Renal pelvis (tissue), 1 donor: ENCODE measurements at regions not wholly inside any gene's neighbourhood (a gene's known extent, or its start where the extent isn't known, plus 50 kb on each side); places are given as distances from the start of the nearest gene placed in this dataset.

Source experiments
- DNase-seq: peaks from one replicate; pipeline ENCODE4 v3.0.0-alpha.2; 2013

DNA sequence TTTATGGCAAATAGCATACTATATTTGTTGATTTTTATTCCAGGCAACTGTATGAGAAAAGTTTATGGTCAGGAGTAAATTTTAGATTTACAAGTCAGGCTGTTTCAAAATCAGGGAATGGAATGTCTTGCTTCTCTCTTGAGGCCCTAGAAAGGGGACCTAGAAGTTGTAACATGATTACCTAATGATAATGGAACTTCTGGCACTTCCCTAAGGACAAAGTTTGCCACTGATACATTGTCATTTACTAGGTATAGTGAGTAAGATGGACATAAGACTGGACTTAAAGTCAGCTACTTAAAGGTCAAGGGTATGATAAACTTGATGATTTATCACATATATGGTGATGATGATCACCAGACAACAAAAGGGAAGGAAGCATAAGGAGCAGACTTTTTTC lies 103.3 kb upstream of the VRK2 start:
- peak; percentile 4 for DNase-seq

DNA sequence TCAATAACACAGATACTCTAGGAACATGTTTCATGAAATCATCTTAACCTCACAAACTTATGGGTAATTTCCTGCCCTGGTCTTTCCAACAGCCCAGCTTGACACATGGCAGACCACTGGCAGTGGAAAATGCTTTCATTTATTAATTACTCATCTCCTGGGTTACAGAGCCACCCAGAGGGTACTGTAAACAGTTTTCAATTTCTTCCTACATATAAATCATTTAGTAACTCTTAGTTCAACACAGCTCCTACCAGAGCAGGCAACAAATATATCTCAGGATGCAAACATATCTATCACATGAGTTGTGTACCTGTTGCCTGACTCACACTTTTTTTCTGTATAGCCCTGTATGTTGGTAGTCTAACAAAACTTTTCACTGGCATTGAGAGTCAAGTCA lies 99.2 kb upstream of the VRK2 start:
- DNase-seq: no peak

- no peak for DNase-seq
Observed at GRCh38 chr2:57954020-57954419, 92.6 kb upstream of the VRK2 start.

DNA sequence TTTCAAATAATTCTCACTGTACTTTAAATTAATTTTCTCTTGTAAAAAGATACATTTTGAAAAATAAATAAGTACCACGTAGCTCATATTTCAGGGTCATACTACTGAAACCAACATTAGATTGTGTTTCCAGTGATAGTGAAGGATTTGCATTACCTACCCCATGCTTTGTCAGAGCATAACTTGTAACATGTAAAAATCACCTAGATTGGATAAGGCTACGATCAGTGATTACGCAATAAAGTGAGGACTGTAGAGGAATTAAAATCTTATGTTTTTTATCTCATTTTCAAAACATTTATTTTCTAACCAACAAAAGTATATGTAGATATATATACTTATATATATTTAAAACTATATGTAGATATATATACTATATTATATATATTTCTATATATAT lies 89.4 kb upstream of the VRK2 start:
- no peak for DNase-seq

- DNase-seq: no peak
Observed at GRCh38 chr2:57959390-57959789, 87.2 kb upstream of the VRK2 start.

DNA sequence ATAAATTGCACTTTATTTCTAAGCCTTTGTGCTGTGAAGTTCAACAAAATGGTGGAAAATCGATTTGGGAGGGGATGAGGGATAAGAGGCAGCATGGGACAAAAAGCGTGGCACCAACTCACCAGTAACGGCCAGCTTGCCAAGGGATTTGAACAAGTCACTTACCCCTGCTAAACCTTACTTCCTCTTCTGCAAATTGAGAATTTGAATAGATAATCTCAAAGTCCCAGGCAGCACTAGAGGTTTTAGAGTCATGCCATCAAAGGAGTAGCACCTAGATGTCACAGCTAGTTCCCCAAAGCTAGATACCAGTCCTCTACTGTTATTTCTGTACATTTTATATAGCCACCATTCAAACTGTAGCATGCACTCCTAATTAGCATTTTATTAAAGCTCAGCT lies 83.7 kb upstream of the VRK2 start:
- DNase-seq: no peak

GRCh38 chr2:57965219-57965618 lies 81.4 kb upstream of the VRK2 start:
- DNase-seq: no peak

DNA sequence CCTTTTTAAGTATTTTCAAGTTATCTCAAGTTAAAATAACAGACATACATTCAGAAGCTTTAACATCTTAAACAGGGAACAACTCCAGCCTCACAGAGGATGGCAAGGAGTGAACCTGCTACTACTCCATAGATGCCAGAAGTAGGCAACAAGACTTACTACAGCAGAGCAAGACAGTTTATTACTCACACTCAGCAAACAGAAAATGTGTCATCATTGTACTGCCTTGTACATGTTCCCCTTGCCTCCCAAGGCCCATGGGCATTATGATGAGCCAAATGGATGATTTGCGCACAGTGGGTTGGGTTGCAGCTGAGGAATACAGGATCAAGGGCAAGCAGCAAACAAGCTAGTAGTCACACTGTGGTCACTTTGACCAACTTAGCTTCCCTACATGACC lies 80.6 kb upstream of the VRK2 start:
- DNase-seq: no peak

DNA sequence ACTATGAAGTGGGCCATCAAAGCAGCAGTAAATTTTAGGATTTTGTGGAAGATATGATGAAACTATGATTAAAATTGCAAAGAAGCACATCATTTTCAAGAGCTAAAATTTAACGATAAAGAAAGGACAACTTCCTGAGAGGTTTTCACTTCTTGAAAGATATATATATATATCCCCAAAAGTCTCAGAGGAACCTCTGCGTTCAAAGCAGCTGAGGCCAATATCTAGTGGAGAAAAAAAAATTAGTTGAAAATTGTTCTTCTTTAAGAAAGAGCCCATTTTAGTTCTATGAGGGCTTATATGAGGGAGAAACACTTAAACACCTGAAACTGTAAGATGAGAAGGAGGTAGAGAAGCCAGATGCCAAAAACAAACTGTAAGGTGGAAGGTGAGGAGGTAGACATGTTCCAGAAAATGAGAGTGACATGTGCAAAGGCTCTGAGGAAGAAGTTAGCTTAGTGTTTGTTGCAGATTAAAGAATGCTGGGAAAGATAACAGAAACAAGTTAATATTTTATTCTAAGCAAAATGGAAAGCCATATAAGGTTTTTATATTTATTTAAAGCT lies 72.9 kb upstream of the VRK2 start:
- DNase-seq: no peak

DNA sequence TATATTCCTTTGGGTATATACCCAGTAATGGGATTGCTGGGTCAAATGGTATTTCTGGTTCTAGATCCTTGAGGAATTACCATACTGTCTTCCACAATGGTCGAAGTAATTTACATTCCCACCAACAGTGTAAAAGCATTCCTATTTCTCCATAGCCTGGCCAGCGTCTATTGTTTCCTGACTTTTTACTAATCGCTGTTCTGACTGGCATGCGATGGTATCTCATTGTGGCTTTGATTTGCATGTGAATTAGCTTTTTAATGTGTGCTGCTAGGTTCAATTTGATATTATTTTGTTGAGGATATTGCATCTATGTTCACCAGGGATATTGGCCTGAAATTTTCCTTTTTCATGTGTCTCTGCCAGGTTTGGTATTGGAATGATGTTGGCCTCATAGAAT lies 67.4 kb upstream of the VRK2 start:
- DNase-seq: no peak

GRCh38 chr2:57981083-57981768 lies 65.4 kb upstream of the VRK2 start:
- DNase-seq: no peak

- DNase-seq: no peak
Observed at GRCh38 chr2:57987835-57988573, 58.6 kb upstream of the VRK2 start.

DNA sequence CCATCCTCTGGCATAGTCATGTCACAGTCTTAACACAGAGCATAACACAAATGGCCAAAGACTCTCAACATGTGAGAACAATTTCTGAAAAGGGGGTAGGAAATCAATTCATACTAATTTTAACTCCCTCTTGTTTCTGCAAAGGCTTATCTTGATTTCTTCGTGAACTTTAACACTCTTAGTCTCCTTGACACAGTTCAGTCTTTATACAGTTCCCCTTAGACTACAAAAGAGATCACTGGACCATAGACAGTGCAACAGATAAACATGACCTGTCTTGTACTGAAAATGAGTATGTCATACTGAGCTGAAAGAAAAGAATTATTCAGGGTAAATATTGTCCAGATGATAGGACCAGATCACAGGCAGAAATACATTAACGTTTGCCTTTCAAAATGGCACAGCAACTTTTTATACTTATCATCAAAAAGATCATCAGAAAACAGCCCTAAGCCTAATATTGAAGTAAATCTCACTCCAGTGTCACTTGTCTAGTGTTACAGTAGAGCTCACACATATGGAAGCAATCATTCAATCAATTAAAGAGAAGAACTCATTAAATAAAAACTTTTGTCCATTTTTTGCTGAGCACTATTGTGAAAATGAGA lies 56.4 kb upstream of the VRK2 start:
- no peak for DNase-seq
